ENCODE measurements at regions not wholly inside any gene's neighbourhood (a gene's known extent, or its start where the extent isn't known, plus 50 kb on each side); places are given as distances from the start of the nearest gene placed in this dataset.

- DNase-seq (ENCODE audit: low spot score) = no peak
These were observed 320.9 kb downstream of the ZSWIM6 start for GRCh38 chr5:61652916-61653315.

- no peak for DNase-seq (ENCODE audit: low spot score)
These were observed 321.9 kb downstream of the ZSWIM6 start for GRCh38 chr5:61653807-61654580.

DNA sequence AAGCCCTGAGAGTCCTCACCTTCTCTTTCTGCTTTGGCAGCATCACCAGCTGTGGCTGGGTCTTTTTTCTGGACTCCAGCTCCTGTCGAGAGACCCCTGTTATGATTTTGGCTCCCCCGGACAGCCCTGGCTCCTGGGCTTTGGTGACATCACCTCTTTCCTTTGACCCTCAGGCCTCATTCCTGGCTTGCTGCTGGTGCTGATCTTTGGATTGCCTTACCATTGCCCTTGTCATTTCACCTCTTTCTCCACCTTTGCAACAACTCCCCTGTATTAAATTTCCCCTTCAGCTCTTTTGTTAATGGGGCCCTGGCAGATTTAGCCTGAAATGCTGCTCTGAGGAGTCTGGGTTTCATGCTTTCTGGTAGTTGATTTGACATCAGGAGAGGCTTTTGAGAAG is 322.8 kb downstream of the ZSWIM6 start:
- no peak for DNase-seq (ENCODE audit: low spot score)

- DNase-seq (ENCODE audit: low spot score) = no peak
These were observed 325.0 kb downstream of the ZSWIM6 start for GRCh38 chr5:61657010-61657409.

GRCh38 chr5:61657686-61658085 is 325.6 kb downstream of the ZSWIM6 start:
- no peak for DNase-seq (ENCODE audit: low spot score)

GRCh38 chr5:61658592-61659008 is 326.5 kb downstream of the ZSWIM6 start:
- DNase-seq (ENCODE audit: low spot score) = peak; percentile 75

- peak; percentile 64 for DNase-seq (ENCODE audit: low spot score)
These were observed 327.2 kb downstream of the ZSWIM6 start for GRCh38 chr5:61659221-61659696.

DNA sequence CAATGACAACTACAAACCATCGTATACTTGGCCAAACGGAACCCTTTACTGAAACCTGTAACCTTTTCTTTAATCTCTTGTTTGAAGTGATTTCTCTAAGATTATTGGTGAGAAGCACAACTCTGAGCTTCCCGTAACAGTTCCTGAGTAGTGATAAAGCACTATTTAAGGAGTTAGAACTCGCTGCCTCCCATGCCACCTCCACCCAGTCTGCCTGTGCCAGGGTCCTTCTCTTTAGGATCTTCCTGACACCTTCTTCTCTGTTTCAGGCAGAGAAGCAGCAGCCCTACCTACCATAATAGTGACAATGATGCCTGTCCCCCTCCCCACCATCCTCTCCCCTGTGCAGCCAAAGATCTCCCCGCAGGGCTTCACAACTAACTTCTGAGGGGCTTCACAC is 330.6 kb downstream of the ZSWIM6 start:
- no peak for DNase-seq (ENCODE audit: low spot score)

DNA sequence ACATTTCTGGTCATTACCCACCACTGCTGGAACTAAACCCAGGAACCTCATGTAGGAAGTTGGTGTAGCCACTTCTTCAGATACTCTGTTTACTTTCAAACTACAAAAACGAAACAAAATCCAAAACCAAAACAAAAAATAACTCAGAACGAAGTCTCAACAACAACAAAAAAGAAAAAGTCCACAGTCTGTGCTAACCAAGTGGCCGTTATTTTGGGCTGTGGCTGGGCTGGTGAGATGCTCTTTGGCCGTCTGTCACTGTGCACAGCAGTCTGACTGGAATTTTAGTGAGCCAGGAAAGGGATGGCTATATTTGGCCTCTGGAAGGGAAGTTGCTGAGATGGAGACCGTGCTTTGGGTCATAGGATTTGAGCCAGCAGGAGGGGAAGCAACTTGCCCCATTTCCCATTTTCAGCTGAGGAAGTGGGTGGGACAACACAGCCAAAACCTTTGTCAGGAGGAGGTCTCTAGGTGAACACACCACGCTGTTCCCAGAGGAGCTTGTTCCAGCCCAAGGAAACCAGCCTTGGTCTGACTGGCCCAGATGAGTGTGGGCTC is 334.1 kb downstream of the ZSWIM6 start:
- DNase-seq (ENCODE audit: low spot score) = no peak

DNA sequence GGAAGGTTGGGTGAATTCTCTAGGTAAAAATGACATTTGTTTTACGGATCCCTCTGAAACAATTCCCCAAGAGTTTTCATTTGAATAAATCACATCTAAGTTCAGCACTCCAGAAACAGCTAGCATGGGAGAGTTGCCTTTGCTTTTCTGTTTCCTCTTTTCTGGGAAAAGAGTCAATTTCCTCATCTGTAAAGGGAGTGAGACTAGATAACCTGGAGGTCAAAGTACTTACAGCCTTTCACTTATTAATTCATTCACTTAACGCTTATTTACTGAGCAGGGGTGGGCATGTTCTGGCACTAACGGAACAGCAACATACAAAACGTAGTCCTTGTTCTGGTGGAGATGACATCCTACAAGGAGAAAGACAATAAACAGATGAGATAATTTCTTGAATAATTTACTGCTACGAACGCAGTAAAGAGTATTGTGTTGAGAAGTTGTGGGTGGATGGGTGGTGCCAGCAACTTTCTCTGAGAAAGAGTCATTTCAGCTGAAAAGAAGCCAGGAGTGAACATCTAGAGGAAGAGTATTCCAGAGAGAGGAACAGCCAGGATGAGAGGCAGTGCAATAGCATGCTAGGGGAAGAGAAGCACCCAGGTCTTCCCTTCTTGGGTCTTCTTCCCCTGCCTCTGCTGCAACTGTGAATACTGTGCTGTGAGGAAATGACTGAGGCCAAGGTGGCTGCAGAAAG is 335.6 kb downstream of the ZSWIM6 start:
- peak; percentile 59 for DNase-seq (ENCODE audit: low spot score)

GRCh38 chr5:61669531-61669930 is 337.5 kb downstream of the ZSWIM6 start:
- DNase-seq (ENCODE audit: low spot score) = no peak

DNA sequence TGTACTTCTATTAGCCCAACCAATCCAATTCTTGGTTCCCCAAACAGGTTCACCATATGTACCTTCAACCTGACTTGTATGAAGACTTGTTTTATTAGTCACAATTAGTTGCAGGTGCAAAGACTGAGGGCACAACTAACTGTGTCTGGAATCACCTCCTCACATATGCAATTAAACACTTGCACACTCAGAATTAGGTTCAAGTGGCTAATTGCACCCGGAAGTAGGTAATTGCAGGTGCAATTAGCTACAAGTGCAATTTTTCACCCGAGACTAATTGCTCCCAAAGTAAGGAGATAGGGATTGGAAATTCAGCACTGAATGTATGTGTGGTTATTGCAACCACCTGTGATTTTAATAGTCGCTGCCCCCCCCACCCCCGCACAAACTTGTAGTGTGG is 338.9 kb downstream of the ZSWIM6 start:
- no peak for DNase-seq (ENCODE audit: low spot score)

DNA sequence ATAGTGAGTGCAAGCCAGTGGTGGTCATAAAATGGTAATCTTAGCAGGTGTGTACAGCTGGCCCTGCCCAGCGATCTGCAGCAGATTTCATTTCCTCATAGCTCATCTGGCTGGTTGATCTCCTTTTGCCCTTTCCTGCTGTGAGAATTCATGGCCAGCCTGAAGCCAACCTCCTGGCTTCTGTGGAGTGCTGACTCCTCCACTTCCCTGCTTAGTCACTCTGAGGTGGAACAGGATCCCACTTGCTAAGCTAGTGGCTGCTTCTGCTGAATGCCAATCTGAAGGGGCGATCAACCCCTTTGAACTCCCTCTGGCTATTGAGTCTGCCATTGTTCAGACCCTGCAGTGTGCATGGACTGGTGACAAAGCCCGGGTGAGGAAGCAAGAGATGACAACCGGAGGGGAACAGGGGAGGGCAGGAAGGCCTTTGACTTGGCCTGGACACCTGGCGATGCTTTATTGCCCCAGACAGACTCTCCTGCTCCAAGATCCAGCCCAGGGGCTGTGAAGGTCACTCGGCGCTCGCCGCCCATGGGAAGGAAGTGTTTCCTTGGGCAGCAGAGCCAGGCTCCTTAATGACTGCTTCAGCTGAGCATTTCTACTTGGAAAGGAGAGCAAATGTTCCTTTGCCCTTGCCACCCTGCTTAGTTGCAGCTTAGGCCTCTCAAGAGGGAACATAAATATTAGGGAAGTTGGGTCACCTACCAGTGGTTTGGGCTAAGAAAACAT is 341.1 kb downstream of the ZSWIM6 start:
- no peak for DNase-seq (ENCODE audit: low spot score)

GRCh38 chr5:61674378-61674777 is 342.3 kb downstream of the ZSWIM6 start:
- no peak for DNase-seq (ENCODE audit: low spot score)

- DNase-seq (ENCODE audit: low spot score) = peak; percentile 83
These were observed 343.1 kb downstream of the ZSWIM6 start for GRCh38 chr5:61675015-61675692.

DNA sequence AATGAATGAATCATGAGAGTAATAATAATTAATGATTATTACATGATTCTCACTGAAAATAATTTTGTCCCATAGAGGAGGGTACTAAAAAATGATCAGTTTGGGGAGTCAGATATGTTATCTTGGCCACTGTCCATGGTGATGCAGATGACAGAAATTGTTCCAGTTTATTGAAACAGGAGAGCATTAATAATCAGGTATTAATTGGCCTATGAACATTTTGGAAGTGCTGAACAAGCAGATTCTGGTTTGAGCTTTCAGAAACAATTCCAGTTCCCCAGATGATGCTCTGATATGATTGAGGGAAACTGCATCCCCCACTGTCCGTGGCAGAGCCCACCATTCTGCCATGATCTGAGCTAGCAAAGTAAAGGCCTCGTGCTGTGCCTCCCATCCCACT is 345.2 kb downstream of the ZSWIM6 start:
- DNase-seq (ENCODE audit: low spot score) = no peak

GRCh38 chr5:61678966-61679365 is 346.9 kb downstream of the ZSWIM6 start:
- no peak for DNase-seq (ENCODE audit: low spot score)

DNA sequence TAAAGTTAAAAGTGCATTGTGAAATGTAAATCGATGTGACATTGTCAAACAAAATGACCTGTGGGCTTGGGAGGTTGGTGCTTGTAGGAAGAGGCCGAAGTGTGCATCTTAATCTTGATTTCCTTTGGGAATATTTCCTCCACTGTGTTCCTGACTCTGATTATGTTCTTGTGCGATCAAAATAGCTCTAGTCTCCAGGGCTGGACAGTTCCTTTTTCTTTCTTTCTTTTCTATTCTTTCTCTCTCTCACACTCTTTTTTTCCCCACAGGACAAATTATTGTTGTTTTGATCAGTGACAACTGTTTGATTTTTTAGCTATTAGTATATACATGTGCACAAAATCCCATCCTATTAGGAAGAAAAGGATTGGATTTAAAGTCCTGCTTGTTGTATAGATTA is 347.5 kb downstream of the ZSWIM6 start:
- DNase-seq (ENCODE audit: low spot score) = no peak

GRCh38 chr5:61680247-61680646 is 348.2 kb downstream of the ZSWIM6 start:
- no peak for DNase-seq (ENCODE audit: low spot score)

- no peak for DNase-seq (ENCODE audit: low spot score)
These were observed 351.1 kb downstream of the ZSWIM6 start for GRCh38 chr5:61683148-61683547.

DNA sequence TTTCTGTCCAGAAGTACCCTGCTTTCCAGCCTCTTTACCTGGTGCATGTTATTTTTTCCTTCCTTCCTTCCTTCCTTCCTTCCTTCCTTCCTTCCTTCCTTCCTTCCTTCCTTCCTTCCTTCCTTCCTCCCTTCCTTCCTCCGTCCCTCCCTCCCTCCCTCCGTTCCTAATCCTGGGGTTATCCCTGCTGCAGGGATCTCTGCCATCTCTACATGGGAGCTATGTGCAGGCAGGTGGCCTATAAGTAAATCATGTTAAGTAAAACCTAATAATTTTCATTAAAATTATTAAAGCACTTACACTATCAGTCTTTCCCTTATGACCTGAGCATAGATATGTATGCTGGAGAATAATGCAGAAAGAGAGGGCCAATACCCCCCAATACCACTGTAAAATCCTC is 351.9 kb downstream of the ZSWIM6 start:
- DNase-seq (ENCODE audit: low spot score) = no peak

All from putamen (tissue), 1 donor.